Chondrocyte (in vitro differentiated cells): ENCODE measurements at regions not wholly inside any gene's neighbourhood (a gene's known extent, or its start where the extent isn't known, plus 50 kb on each side); places are given as distances from the start of the nearest gene placed in this dataset.

Experiments
- DNase-seq: peaks from one replicate; pipeline ENCODE4 v3.0.0; 2021; ENCODE audit warnings: mixed read lengths, low spot score
- H3K27ac Mint-ChIP-seq: one replicate; pipeline ENCODE4 v1.8.0; 2021; ENCODE audit warnings: mild to moderate bottlenecking, moderate library complexity, mixed read lengths; ENCODE audit not compliant: unreplicated experiment
- H3K27me3 Mint-ChIP-seq: 2 replicates; pipeline ENCODE4 v1.8.0; 2021; ENCODE audit warnings: low read depth, mixed read lengths
- H3K36me3 Mint-ChIP-seq: 2 replicates; pipeline ENCODE4 v1.8.0; 2021; ENCODE audit warnings: low read depth, mixed read lengths
- H3K4me1 Mint-ChIP-seq: 2 replicates; pipeline ENCODE4 v1.8.0; 2021; ENCODE audit warnings: low read depth, mild to moderate bottlenecking, mixed read lengths
- H3K4me3 Mint-ChIP-seq: one replicate; pipeline ENCODE4 v1.8.0; 2021; ENCODE audit warnings: mild to moderate bottlenecking, moderate library complexity, mixed read lengths; ENCODE audit not compliant: unreplicated experiment
- H3K9me3 Mint-ChIP-seq: 2 replicates; pipeline ENCODE4 v1.8.0; 2021; ENCODE audit warnings: low read depth, mixed read lengths
- CTCF ChIP-seq: fragments of 200-600 bp; sonication (generic); IDR thresholded peaks from 2 replicates; pipeline ENCODE4 v1.5.0; 2021; ENCODE audit warnings: antibody characterized with exemption, mild to moderate bottlenecking, moderate library complexity

- Mint-ChIP-seq H3K27me3 (peaks cover 2% of the 10 kb centered on the region), H3K9me3 (no peaks in the 10 kb centered on the region), H3K27ac (no peak overlapping the region), H3K4me1 (no peaks in the 10 kb centered on the region), H3K4me3 (no peak overlapping the region), H3K36me3 (no peaks in the 10 kb centered on the region)
- no peak for DNase-seq
- TF ChIP-seq CTCF = no peak
Measured at GRCh38 chr3:83821506-83821905, 1137.3 kb upstream of the CADM2 start.

- H3K4me3 Mint-ChIP-seq = no peak overlapping the region
Measured at GRCh38 chr3:83823095-83823494, 1135.7 kb upstream of the CADM2 start.

GRCh38 chr3:83835040-83835439, 1123.7 kb upstream of the CADM2 start:
- H3K4me1 Mint-ChIP-seq = no peaks in the 10 kb centered on the region
- no peaks in the 10 kb centered on the region for H3K27me3 Mint-ChIP-seq
- H3K36me3 Mint-ChIP-seq = no peaks in the 10 kb centered on the region
- H3K4me3 Mint-ChIP-seq = no peak overlapping the region
- DNase-seq = no peak
- no peak for TF ChIP-seq CTCF
- peaks cover 10% of the 10 kb centered on the region for H3K9me3 Mint-ChIP-seq
- no peak overlapping the region for H3K27ac Mint-ChIP-seq

More at GRCh38 chr3:83823095-83823494, 1135.7 kb upstream of the CADM2 start:
- no peaks in the 10 kb centered on the region for H3K27me3 Mint-ChIP-seq
- H3K9me3 Mint-ChIP-seq = no peaks in the 10 kb centered on the region
- no peaks in the 10 kb centered on the region for H3K4me1 Mint-ChIP-seq
- no peak overlapping the region for H3K27ac Mint-ChIP-seq
- H3K36me3 Mint-ChIP-seq = no peaks in the 10 kb centered on the region
- no peak for DNase-seq
- TF ChIP-seq CTCF = no peak

GRCh38 chr3:83842511-83842910, 1116.3 kb upstream of the CADM2 start:
- Mint-ChIP-seq H3K4me3 (no peak overlapping the region), H3K36me3 (no peaks in the 10 kb centered on the region), H3K27ac (no peak overlapping the region), H3K27me3 (no peaks in the 10 kb centered on the region), H3K9me3 (peaks cover 3% of the 10 kb centered on the region), H3K4me1 (no peaks in the 10 kb centered on the region)
- no peak for DNase-seq
- no peak for TF ChIP-seq CTCF

- Mint-ChIP-seq H3K36me3 (no peaks in the 10 kb centered on the region), H3K9me3 (peaks cover under 1% of the 10 kb centered on the region), H3K27me3 (no peaks in the 10 kb centered on the region), H3K4me3 (no peak overlapping the region), H3K27ac (no peak overlapping the region), H3K4me1 (no peaks in the 10 kb centered on the region)
- no peak for DNase-seq
- no peak for TF ChIP-seq CTCF
Measured at GRCh38 chr3:83843716-83844115, 1115.1 kb upstream of the CADM2 start.
